GM18511 (cell line): ENCODE measurements at regions not wholly inside any gene's neighbourhood (a gene's known extent, or its start where the extent isn't known, plus 50 kb on each side); places are given as distances from the start of the nearest gene placed in this dataset.
"Not testable (repeated sequence)": the region's sequence is repeated elsewhere in the genome, so short reads cannot be mapped to it uniquely, and the experiment has no call there.

Experiments used
- ATAC-seq: cut with Tn5 transposase; IDR thresholded peaks from one replicate; pipeline ENCODE4 v1.9.1; 2021; ENCODE audit warnings: mild to moderate bottlenecking, moderate library complexity; ENCODE audit not compliant: unreplicated experiment

- no peak for ATAC-seq
These were observed 164.0 kb upstream of the FGF13 start for GRCh38 chrX:138875472-138875871.

DNA sequence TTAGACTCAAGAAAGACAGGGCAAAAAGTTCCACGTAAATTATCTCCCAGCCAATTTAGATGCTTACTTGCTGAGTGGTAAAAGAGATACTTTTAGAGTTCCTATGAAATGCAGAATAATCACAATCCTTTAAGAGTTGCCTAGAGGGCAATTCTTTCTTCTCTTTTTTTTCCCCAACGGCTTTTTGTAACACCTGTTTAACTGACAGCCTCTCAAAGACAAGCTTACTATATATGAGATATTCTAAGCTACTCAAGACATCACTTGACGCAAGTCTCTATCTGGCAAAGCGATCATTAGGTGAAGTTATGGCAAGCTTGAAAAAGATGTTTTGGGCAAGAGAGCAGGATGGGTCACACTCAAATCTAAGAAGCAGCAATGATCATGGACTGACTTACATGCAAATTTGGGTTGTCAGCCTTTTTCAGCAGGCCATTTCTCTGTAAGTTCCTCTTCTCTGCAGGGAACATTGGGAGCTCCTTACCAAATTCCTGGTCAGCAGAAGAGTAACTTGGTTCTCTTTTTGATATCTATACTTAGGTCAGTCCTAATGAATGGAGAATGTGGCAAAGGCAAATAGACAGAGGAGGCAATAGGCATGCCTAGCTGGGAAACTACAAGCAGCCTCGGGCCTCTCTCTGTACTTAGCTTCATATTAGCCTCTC, 162.9 kb upstream of the FGF13 start:
- no peak for ATAC-seq

- ATAC-seq: not testable (repeated sequence)
These were observed 162.1 kb upstream of the FGF13 start for GRCh38 chrX:138873640-138874039.

DNA sequence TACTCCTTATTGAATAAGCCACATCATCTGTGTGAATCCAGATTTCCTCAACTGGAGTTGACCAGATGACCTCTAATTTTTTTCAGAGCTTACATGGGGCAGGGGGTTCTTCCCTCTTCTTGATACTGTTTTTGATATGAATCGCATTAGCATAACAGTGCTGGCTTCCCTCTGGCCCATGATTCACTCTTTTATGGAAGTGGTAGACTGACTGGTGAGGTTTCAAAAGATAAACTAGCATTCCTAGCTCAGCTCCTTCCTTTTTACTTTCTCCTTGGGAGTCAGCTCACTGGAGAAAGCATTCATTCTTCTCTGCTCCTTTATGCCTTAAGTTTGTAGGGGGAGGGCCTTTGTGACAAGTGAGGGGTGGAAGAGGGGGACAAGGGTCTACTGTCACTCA, 161.0 kb upstream of the FGF13 start:
- ATAC-seq: no peak

- ATAC-seq: no peak
These were observed 160.2 kb upstream of the FGF13 start for GRCh38 chrX:138871739-138872138.

DNA sequence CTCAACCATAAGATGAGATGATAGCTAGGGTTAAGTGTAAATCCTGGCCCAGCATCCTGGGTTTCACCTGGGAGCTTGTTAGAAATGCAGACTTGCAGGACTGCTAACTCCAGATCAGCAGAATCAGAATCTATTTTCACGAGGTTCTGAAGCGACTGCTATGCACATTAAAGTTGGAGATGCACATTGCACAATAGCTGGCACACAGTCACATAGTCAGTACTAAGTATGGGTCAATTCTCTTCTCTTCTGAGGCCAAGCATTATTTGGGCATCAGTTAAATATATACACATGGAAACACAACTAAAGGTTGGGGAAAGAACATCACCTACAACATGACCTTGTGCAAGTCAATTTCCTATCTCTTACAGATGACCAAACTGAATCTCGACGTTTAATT, 155.1 kb upstream of the FGF13 start:
- ATAC-seq: no peak

GRCh38 chrX:138865093-138865649, 153.7 kb upstream of the FGF13 start:
- no peak for ATAC-seq

- no peak for ATAC-seq
These were observed 147.9 kb upstream of the FGF13 start for GRCh38 chrX:138859421-138859820.

GRCh38 chrX:138858951-138859350, 147.4 kb upstream of the FGF13 start:
- no peak for ATAC-seq

GRCh38 chrX:138858438-138858837, 146.9 kb upstream of the FGF13 start:
- ATAC-seq: peak; percentile 59

DNA sequence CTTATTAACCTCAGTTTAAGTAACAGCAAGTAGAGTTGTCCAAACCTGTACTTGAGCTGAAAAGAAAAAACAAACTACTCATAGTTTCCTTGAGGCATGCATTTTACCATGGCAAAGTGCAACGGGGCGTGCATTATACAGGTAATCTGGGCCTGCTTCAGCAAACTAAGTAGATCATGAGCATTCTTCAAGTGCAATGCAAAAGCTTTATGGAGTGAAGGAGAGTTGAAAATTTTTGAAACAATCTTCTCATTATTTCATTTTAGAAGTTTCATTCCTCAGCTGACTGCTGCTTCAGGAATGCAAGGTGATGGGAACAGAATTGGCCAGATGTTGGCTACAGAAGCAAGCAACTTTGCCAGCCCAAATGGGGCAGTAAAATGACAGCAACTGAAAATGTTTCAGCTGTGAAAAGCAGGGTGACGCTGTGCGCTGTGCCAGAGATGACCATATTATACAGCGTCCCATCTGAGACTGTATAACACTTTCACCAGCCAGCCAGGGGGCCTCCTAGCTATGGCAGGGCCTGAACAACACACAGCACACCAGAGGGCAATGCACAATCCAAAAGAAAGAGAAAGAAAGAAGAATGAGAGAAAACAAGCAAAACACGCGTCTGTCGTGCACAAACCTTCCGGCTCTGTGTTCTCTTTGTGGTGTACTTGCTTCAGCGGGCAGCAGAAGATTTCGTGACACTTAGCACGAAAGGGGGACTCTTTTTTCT, 145.5 kb upstream of the FGF13 start:
- no peak for ATAC-seq

- no peak for ATAC-seq
These were observed 142.4 kb upstream of the FGF13 start for GRCh38 chrX:138853936-138854335.

GRCh38 chrX:138849521-138849920, 138.0 kb upstream of the FGF13 start:
- ATAC-seq: no peak

DNA sequence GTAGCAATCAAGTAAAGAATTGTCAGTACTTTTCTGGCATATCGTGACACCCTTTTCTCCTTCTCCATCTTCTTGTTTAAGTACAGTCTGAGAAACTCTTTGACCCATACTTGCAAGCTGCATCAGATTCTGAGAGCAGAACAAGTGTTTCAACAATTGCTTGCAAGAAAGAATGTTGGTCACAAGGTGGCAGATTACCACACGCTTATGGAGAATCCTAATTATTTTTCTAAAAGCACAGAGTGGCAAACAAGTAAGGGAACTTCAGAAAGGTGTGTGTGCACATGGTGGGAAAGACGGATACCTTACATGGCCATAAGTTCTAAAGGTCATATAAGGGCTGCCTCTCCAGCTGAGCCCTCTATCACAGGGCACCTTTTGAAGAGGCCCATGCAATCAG, 136.4 kb upstream of the FGF13 start:
- no peak for ATAC-seq

DNA sequence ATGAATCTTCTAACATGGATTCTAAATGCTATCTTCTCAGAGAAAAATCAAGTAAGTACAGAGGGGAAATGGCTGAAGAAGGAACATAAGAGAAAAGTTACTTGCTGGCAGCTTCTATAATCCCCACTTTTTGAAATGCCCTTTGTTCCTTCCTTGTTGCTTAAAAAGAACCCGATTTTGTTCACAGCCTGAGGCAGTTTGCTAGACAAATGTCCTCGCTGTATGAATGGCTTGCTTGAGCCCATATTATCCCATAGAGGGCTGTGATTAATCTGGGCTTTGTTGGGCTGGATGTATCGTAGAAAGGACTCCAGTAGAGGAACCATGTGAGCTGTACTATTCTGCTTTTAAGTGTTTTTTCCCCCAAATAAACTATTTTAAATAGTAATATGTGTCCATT, 134.3 kb upstream of the FGF13 start:
- ATAC-seq: no peak

DNA sequence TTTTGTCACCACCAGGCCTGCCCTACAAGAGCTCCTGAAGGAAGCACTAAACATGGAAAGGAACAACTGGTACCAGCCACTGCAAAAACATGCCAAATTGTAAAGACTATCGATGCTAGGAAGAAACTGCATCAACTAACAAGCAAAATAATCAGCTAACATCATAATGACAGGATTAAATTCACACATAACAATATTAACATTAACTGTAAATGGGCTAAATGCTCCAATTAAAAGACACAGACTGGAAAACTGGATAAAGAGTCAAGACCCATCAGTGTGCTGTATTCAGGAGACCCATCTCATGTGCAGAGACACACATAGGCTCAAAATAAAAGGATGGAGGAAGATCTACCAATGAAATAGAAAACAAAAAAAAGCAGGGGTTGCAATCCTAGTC, 95.9 kb upstream of the FGF13 start:
- ATAC-seq: not testable (repeated sequence)

GRCh38 chrX:138794246-138794645, 82.7 kb upstream of the FGF13 start:
- ATAC-seq: no peak

DNA sequence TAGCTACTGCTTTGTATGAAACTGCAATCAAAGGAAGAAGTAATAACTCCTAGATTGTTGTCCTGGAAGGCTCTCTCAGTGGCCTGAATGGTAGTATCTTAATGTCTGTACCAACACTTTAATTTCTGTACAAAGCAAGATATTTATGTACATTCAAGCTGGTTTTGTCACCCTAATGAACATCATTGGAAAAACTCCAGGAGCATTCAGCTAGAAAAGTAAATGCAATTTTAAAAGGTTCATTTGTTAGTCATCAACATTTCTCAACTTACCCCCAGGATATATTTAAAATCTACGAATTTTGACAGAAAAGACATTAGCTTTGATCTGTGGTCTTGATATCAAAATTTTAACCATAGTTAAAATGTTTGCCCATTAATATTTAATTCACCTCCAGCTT, 80.0 kb upstream of the FGF13 start:
- no peak for ATAC-seq

DNA sequence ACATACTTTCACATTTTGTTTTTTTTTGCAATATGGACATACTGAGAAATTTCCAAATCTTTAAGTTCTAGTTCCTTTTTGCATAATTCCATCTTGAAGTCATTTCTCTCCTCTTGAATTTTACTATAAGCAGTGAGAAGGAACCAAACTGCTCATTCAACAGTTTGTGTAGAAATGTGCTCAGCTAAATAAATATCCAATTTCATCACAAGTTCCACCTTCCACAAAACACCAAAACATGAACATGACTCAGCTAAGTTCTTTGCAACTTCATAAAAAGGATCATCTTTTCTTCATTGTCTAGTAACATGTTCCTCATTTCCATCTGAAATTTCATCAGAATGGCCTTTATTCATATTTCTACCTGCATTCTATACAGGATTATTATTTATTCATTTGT, 77.3 kb upstream of the FGF13 start:
- no peak for ATAC-seq

DNA sequence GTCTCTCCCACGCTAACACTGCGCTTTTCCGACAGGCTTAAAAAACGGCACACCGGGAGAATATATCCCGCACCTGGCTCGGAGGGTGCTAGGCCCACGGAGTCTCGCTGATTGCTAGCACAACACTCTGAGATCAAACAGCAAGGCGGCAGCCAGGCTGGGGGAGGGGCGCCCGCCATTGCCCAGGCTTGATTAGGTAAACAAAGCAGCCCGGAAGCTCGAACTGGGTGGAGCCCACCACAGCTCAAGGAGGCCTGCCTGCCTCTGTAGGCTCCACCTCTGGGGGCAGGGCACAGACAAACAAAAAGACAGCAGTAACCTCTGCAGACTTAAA, 67.0 kb upstream of the FGF13 start:
- not testable (repeated sequence) for ATAC-seq

DNA sequence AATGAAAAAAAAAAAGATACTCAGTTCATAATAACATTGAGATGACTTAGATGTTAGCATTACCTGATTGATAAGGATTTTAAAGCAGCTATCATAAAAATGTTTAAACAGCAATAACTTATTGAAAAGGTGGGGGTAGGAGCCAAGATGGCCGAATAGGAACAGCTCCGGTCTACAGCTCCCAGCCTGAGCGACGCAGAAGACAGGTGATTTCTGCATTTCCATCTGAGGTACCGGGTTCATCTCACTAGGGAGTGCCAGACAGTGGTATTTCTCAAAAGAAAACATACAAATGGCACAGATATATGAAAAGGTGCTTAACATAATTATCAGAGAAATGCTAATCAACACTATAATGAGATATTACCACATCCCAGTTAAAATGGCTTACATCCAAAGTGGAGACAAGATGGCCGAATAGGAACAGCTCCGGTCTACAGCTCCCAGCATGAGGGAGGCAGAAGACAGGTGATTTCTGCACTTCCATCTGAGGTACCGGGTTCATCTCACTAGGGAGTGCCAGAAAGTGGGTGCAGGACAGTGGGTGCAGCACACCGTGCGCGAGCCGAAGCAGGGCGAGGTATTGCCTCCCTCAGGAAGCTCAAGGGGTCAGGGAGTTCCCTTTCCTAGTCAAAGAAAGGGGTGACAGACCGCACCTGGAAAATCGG, 66.5 kb upstream of the FGF13 start:
- not testable (repeated sequence) for ATAC-seq

DNA sequence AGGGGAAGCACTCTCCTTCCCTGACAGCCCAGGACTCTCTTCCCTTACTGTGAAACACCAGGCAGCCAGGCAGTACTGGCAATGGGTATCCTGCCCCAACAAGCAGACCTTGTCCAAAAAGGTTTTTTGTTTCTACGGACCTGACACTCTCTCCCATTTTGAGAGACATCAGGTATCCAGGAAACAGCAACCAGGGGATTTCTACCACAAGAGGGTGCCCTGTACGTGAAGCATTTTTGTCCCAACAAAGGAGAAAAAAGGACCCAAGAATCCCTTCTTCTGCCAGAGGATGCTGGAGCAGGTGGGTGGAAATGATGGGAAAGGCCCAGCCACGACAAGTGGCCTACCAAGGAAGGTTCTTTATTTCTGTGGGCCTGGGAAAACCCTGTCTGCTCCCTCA, 65.7 kb upstream of the FGF13 start:
- ATAC-seq: no peak
